ENCODE measurements at regions not wholly inside any gene's neighbourhood (a gene's known extent, or its start where the extent isn't known, plus 50 kb on each side); places are given as distances from the start of the nearest gene placed in this dataset.

DNA sequence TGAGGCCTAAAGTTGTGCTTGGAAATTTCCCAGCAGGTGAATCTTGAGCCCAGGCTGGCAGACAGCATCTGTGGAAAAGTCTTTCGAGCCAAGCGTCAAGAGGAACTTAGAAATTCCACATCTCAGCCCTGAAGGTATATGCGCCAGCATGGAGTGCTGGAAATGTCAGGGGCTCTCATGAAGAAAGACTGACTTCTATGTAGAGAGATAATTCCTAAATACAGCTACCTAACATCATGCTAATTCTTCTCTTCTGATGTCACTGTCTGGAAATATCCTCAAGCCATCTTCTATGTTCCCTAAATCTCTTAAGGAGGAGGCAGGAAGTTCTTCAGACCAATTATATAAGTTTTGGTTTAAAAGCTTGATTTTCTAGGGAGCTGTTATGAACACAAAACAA is 492.4 kb upstream of the MARCKS start:
- TF ChIP-seq, protein P1, sequence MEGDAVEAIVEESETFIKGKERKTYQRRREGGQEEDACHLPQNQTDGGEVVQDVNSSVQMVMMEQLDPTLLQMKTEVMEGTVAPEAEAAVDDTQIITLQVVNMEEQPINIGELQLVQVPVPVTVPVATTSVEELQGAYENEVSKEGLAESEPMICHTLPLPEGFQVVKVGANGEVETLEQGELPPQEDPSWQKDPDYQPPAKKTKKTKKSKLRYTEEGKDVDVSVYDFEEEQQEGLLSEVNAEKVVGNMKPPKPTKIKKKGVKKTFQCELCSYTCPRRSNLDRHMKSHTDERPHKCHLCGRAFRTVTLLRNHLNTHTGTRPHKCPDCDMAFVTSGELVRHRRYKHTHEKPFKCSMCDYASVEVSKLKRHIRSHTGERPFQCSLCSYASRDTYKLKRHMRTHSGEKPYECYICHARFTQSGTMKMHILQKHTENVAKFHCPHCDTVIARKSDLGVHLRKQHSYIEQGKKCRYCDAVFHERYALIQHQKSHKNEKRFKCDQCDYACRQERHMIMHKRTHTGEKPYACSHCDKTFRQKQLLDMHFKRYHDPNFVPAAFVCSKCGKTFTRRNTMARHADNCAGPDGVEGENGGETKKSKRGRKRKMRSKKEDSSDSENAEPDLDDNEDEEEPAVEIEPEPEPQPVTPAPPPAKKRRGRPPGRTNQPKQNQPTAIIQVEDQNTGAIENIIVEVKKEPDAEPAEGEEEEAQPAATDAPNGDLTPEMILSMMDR (IDR thresholded peaks at IDR 0.05; ENCODE audit: low read depth, low read length, missing input control) = no peak
- TF ChIP-seq TAF1 (conservative IDR thresholded peaks at IDR 0.05) = no peak
- no peak for TF ChIP-seq JUND (IDR thresholded peaks at IDR 0.05)
- TF ChIP-seq, protein P2, sequence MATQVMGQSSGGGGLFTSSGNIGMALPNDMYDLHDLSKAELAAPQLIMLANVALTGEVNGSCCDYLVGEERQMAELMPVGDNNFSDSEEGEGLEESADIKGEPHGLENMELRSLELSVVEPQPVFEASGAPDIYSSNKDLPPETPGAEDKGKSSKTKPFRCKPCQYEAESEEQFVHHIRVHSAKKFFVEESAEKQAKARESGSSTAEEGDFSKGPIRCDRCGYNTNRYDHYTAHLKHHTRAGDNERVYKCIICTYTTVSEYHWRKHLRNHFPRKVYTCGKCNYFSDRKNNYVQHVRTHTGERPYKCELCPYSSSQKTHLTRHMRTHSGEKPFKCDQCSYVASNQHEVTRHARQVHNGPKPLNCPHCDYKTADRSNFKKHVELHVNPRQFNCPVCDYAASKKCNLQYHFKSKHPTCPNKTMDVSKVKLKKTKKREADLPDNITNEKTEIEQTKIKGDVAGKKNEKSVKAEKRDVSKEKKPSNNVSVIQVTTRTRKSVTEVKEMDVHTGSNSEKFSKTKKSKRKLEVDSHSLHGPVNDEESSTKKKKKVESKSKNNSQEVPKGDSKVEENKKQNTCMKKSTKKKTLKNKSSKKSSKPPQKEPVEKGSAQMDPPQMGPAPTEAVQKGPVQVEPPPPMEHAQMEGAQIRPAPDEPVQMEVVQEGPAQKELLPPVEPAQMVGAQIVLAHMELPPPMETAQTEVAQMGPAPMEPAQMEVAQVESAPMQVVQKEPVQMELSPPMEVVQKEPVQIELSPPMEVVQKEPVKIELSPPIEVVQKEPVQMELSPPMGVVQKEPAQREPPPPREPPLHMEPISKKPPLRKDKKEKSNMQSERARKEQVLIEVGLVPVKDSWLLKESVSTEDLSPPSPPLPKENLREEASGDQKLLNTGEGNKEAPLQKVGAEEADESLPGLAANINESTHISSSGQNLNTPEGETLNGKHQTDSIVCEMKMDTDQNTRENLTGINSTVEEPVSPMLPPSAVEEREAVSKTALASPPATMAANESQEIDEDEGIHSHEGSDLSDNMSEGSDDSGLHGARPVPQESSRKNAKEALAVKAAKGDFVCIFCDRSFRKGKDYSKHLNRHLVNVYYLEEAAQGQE (IDR thresholded peaks at IDR 0.05) = no peak
